ENCODE measurements at regions not wholly inside any gene's neighbourhood (a gene's known extent, or its start where the extent isn't known, plus 50 kb on each side); places are given as distances from the start of the nearest gene placed in this dataset.
"Not testable (repeated sequence)": the region's sequence is repeated elsewhere in the genome, so short reads cannot be mapped to it uniquely, and the experiment has no call there.

GRCh38 chr17:64800987-64801386, 118.3 kb downstream of the LRRC37A3 start:
- not testable (repeated sequence) for H3K4me1 ChIP-seq (ENCODE audit: control insufficient read depth, insufficient read depth, low read length); H3K27ac ChIP-seq (ENCODE audit: insufficient read depth, low read depth, low read length, poor library complexity, severe bottlenecking); H3K9me3 ChIP-seq (ENCODE audit: control insufficient read depth, low read length); H3K36me3 ChIP-seq (ENCODE audit: control insufficient read depth, insufficient read depth, low read length); H3K27me3 ChIP-seq (ENCODE audit: control insufficient read depth, insufficient read depth, low read length, poor library complexity, severe bottlenecking); H3K4me3 ChIP-seq (ENCODE audit: insufficient read depth, low read depth, low read length)
- WGBS, 2 experiments, result 92 to 94% methylated on average over 7 of the region's 8 CpGs

- WGBS, 2 experiments, result 94 to 95% methylated on average over 19 to 21 of the region's 21 CpGs
- H3K36me3 ChIP-seq (ENCODE audit: control insufficient read depth, insufficient read depth, low read length); H3K9me3 ChIP-seq (ENCODE audit: control insufficient read depth, low read length); H3K27me3 ChIP-seq (ENCODE audit: control insufficient read depth, insufficient read depth, low read length, poor library complexity, severe bottlenecking); H3K4me1 ChIP-seq (ENCODE audit: control insufficient read depth, insufficient read depth, low read length); H3K4me3 ChIP-seq (ENCODE audit: insufficient read depth, low read depth, low read length); H3K27ac ChIP-seq (ENCODE audit: insufficient read depth, low read depth, low read length, poor library complexity, severe bottlenecking): not testable (repeated sequence)
These were observed 118.8 kb downstream of the LRRC37A3 start for GRCh38 chr17:64800361-64800895.

GRCh38 chr17:64799543-64800188, 119.6 kb downstream of the LRRC37A3 start:
- WGBS, 2 experiments, result 90 to 99% methylated on average over 7 of the region's 13 CpGs
- not testable (repeated sequence) for H3K9me3 ChIP-seq (ENCODE audit: control insufficient read depth, low read length); H3K27me3 ChIP-seq (ENCODE audit: control insufficient read depth, insufficient read depth, low read length, poor library complexity, severe bottlenecking); H3K36me3 ChIP-seq (ENCODE audit: control insufficient read depth, insufficient read depth, low read length); H3K4me3 ChIP-seq (ENCODE audit: insufficient read depth, low read depth, low read length); H3K4me1 ChIP-seq (ENCODE audit: control insufficient read depth, insufficient read depth, low read length); H3K27ac ChIP-seq (ENCODE audit: insufficient read depth, low read depth, low read length, poor library complexity, severe bottlenecking)

GRCh38 chr17:64798961-64799360, 120.3 kb downstream of the LRRC37A3 start:
- H3K4me1 ChIP-seq (ENCODE audit: control insufficient read depth, insufficient read depth, low read length); H3K27me3 ChIP-seq (ENCODE audit: control insufficient read depth, insufficient read depth, low read length, poor library complexity, severe bottlenecking); H3K4me3 ChIP-seq (ENCODE audit: insufficient read depth, low read depth, low read length); H3K36me3 ChIP-seq (ENCODE audit: control insufficient read depth, insufficient read depth, low read length); H3K27ac ChIP-seq (ENCODE audit: insufficient read depth, low read depth, low read length, poor library complexity, severe bottlenecking); H3K9me3 ChIP-seq (ENCODE audit: control insufficient read depth, low read length): not testable (repeated sequence)
- no CpG with 5 or more reads among the region's 1 CpG for WGBS, 2 experiments

- H3K27me3 ChIP-seq (ENCODE audit: control insufficient read depth, insufficient read depth, low read length, poor library complexity, severe bottlenecking); H3K36me3 ChIP-seq (ENCODE audit: control insufficient read depth, insufficient read depth, low read length); H3K4me1 ChIP-seq (ENCODE audit: control insufficient read depth, insufficient read depth, low read length); H3K4me3 ChIP-seq (ENCODE audit: insufficient read depth, low read depth, low read length); H3K9me3 ChIP-seq (ENCODE audit: control insufficient read depth, low read length); H3K27ac ChIP-seq (ENCODE audit: insufficient read depth, low read depth, low read length, poor library complexity, severe bottlenecking): not testable (repeated sequence)
- 93% methylated on average over 5 of the region's 5 CpGs for WGBS, 2 experiments
These were observed 120.8 kb downstream of the LRRC37A3 start for GRCh38 chr17:64798489-64798790.

- not testable (repeated sequence) for H3K4me1 ChIP-seq (ENCODE audit: control insufficient read depth, insufficient read depth, low read length)
- 82 to 86% methylated on average over 10 to 12 of the region's 15 CpGs for WGBS, 2 experiments
These were observed 121.4 kb downstream of the LRRC37A3 start for GRCh38 chr17:64797746-64798488.

GRCh38 chr17:64795342-64795741, 123.9 kb downstream of the LRRC37A3 start:
- no CpG with 5 or more reads among the region's 1 CpG for WGBS, 2 experiments
- H3K27ac ChIP-seq (ENCODE audit: insufficient read depth, low read depth, low read length, poor library complexity, severe bottlenecking); H3K27me3 ChIP-seq (ENCODE audit: control insufficient read depth, insufficient read depth, low read length, poor library complexity, severe bottlenecking); H3K9me3 ChIP-seq (ENCODE audit: control insufficient read depth, low read length); H3K4me1 ChIP-seq (ENCODE audit: control insufficient read depth, insufficient read depth, low read length); H3K4me3 ChIP-seq (ENCODE audit: insufficient read depth, low read depth, low read length); H3K36me3 ChIP-seq (ENCODE audit: control insufficient read depth, insufficient read depth, low read length): not testable (repeated sequence)

More at GRCh38 chr17:64797746-64798488, 121.4 kb downstream of the LRRC37A3 start:
- not testable (repeated sequence) for H3K36me3 ChIP-seq (ENCODE audit: control insufficient read depth, insufficient read depth, low read length); H3K27me3 ChIP-seq (ENCODE audit: control insufficient read depth, insufficient read depth, low read length, poor library complexity, severe bottlenecking); H3K27ac ChIP-seq (ENCODE audit: insufficient read depth, low read depth, low read length, poor library complexity, severe bottlenecking); H3K9me3 ChIP-seq (ENCODE audit: control insufficient read depth, low read length); H3K4me3 ChIP-seq (ENCODE audit: insufficient read depth, low read depth, low read length)

- not testable (repeated sequence) for H3K27me3 ChIP-seq (ENCODE audit: control insufficient read depth, insufficient read depth, low read length, poor library complexity, severe bottlenecking); H3K27ac ChIP-seq (ENCODE audit: insufficient read depth, low read depth, low read length, poor library complexity, severe bottlenecking); H3K4me3 ChIP-seq (ENCODE audit: insufficient read depth, low read depth, low read length); H3K4me1 ChIP-seq (ENCODE audit: control insufficient read depth, insufficient read depth, low read length); H3K9me3 ChIP-seq (ENCODE audit: control insufficient read depth, low read length); H3K36me3 ChIP-seq (ENCODE audit: control insufficient read depth, insufficient read depth, low read length)
- 86 to 93% methylated on average over 12 to 14 of the region's 16 CpGs for WGBS, 2 experiments
These were observed 124.6 kb downstream of the LRRC37A3 start for GRCh38 chr17:64794548-64795274.

GRCh38 chr17:64794113-64794512, 125.2 kb downstream of the LRRC37A3 start:
- not testable (repeated sequence) for H3K27me3 ChIP-seq (ENCODE audit: control insufficient read depth, insufficient read depth, low read length, poor library complexity, severe bottlenecking); H3K4me1 ChIP-seq (ENCODE audit: control insufficient read depth, insufficient read depth, low read length); H3K4me3 ChIP-seq (ENCODE audit: insufficient read depth, low read depth, low read length); H3K36me3 ChIP-seq (ENCODE audit: control insufficient read depth, insufficient read depth, low read length); H3K9me3 ChIP-seq (ENCODE audit: control insufficient read depth, low read length); H3K27ac ChIP-seq (ENCODE audit: insufficient read depth, low read depth, low read length, poor library complexity, severe bottlenecking)
- 90 to 94% methylated on average over 4 of the region's 4 CpGs for WGBS, 2 experiments

- not testable (repeated sequence) for H3K4me3 ChIP-seq (ENCODE audit: insufficient read depth, low read depth, low read length); H3K9me3 ChIP-seq (ENCODE audit: control insufficient read depth, low read length); H3K27ac ChIP-seq (ENCODE audit: insufficient read depth, low read depth, low read length, poor library complexity, severe bottlenecking); H3K27me3 ChIP-seq (ENCODE audit: control insufficient read depth, insufficient read depth, low read length, poor library complexity, severe bottlenecking); H3K36me3 ChIP-seq (ENCODE audit: control insufficient read depth, insufficient read depth, low read length); H3K4me1 ChIP-seq (ENCODE audit: control insufficient read depth, insufficient read depth, low read length)
- 90 to 91% methylated on average over 11 of the region's 12 CpGs for whole genome bisulfite sequencing, 2 experiments
These were observed 126.3 kb downstream of the LRRC37A3 start for GRCh38 chr17:64792793-64793575.

Data from ectodermal cell (in vitro differentiated cells).